Bone marrow (tissue), 2 donors: ENCODE measurements at regions not wholly inside any gene's neighbourhood (a gene's known extent, or its start where the extent isn't known, plus 50 kb on each side); places are given as distances from the start of the nearest gene placed in this dataset.
A peak's percentile ranks its signal among the peaks of the same experiment; 100 is the strongest.

Experiments
- DNase-seq, 2 donors: peaks; one replicate each; lab custom pipeline; 2025; lab: John Stamatoyannopoulos, UW

- DNase-seq, result no peak
These were observed 89.0 kb upstream of the LPP start for GRCh38 chr3:188064831-188065493.

- DNase-seq, result no peak
These were observed 87.8 kb upstream of the LPP start for GRCh38 chr3:188066141-188066540.

DNA sequence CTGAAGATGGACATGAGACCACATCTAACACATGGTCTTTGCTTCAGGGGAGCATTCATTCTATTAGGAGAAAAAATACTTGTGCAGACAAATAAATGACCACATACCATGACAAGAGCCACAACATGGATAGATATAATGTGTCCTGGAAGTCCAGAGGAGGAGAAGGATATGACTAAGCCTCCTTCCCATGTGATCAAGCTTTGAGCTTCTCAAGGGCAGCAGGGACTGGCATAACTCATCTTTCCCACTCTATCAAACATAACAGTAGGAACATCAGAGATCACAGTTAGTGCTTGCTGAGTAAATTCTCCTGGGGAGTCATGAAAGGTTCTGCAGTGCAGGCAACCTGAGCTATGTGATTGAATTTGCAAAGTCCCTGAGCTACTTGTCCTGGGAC is 86.0 kb upstream of the LPP start:
- DNase-seq, result no peak

DNA sequence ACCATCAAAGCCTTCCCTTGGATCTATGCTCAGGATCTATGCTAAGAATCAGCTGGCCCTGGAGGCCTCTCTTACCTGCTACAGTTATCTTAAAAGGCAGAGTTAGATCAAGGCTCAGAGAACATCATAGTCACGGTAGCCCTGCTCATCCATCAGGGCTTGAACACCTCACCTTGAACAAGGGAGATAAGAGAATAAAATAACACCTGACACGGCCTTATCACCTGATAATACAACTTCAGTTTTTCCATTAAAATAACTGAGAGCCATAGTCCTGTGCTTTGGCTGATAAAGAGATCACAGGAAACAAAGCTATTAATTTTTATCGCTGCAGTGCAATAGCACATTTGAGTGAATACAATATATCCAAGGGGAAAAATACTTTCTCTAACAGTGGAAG is 85.6 kb upstream of the LPP start:
- DNase-seq, result no peak

DNA sequence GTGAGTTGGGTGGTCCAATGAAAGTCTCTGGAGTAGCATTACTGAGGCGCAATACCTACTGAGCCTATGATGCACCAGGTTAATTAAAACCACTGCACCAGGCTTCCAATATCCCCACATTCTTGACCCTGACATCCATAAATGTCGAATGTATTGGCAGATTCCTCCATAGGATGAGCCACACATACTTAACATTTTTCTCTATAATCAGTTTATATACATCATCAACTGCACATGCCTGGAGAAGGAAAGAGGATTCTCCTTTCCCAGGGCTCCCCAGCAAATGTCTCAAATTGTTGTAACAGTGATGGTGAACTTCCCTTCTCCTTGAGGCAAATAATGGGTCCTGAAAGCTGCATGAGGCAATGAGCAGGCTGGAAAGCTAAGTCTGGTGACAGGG is 82.3 kb upstream of the LPP start:
- DNase-seq, result no peak

DNA sequence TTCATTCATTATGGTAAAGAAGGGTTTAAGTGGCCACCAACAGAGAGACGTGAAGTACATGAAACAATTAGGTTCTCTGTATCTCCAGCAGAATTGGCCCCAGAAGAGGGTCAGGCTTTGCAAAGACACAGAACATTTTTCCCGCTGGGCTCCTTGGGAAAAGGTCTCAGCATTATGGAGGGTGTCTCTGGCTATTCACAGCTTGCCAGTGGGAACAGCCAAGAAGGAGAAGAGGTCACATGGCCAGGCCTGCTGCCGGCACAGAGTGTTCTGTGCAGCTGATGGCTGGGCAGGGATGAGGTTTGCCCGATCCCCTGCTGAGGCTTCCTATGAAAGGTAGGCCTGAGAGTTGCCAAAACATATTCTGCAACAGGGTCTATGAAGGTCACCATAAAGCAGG is 77.8 kb upstream of the LPP start:
- DNase-seq, result no peak

GRCh38 chr3:188077160-188077799 is 76.7 kb upstream of the LPP start:
- DNase-seq, result no peak

GRCh38 chr3:188080091-188080490 is 73.9 kb upstream of the LPP start:
- DNase-seq, result no peak

GRCh38 chr3:188082031-188082430 is 71.9 kb upstream of the LPP start:
- no peak for DNase-seq

DNA sequence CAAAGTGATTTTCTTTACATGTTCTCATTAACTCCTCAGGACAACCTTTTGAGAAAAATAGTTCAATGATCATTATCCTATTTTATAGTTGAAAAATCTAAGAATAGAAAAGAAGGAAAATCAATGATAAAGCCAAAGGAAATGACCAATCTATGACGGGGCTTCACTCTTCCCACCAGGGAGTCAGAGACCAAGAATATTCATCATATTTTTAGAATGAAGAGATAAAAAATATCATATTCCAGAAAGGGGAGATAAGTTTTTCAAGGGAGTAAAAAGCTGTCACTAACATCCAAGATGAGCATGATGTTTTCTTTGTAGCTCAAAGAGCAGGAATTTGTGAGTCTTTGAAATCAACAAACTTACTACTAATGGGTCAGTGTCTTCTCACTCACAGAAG is 71.5 kb upstream of the LPP start:
- no peak for DNase-seq

GRCh38 chr3:188083011-188083410 is 70.9 kb upstream of the LPP start:
- no peak for DNase-seq

DNA sequence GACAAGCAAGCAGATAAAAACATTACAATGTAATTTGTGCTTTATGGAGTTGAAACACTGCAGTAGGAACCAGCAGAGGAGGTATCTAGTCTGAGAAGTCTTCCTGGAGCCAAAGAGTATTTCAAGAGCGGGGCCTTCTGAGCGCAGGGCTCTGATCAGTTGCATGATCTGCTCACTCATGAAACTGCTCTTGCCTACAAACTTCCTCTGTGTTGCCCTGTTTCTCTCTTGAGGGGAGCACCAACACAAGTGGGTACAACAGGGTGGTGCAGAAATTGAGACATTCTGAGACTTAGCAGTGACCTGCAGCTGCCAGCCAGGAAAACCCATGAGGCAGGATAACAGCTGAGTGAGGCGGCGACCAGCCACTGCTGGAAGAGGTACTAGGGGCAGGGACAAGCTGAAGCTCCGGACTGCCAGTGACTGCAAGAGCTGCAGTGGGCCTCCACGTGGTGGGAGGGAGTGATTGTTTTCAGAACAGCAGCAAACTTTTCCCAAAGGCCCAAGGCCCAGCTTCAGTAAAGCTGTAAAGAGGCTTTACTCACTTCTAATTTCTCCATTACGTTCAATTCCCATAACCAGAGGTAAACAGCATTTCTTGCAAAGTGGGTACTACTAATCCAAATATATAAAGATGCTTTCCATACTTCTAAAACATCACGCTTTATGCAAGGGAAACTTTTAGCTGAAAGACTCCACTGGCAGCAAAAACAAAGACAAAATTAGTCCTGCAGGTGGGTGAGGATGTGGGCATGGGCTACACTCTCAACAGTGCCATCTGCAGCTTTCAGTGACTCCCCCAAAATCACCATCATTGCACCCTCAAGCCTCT is 69.0 kb upstream of the LPP start:
- no peak for DNase-seq

- no peak for DNase-seq
These were observed 68.1 kb upstream of the LPP start for GRCh38 chr3:188085584-188086560.

DNA sequence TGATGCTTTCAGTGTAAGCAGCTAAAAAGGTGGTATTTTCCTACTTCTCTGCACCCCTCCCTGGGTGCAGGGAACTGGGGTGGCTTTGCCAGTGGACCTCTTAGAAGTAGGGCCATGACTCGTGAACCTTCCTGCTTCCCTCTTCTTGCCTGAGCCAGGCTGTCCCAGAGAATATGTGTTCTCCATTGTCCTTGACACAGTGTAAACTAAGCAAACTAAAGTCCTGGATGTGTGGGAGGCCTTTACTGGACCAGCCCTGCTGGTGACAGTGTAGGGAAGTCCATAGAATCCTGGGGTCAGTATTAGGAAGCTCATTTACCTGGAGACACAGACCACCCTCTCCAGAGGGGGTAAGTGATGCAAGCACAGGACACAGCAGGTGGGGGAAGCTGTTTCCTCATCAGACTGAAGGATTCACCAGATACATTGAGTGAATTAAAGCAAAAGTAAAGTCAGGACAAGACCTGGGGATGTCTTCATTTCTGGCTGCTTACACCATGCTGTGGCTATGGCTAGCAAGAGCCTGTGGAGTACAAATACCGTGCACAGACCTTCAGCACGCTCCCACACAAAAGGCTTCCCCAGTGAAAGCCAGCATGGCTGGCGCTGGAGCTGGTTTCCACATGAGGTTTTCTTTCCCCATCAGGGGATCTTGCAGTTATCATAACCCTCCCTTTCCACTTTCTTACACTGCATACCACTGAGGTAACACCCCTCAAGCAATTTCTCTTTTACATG is 64.8 kb upstream of the LPP start:
- no peak for DNase-seq

GRCh38 chr3:188090620-188091309 is 63.2 kb upstream of the LPP start:
- DNase-seq, result no peak

- DNase-seq, result no peak
These were observed 62.2 kb upstream of the LPP start for GRCh38 chr3:188091746-188092145.

GRCh38 chr3:188092648-188093047 is 61.3 kb upstream of the LPP start:
- no peak for DNase-seq

DNA sequence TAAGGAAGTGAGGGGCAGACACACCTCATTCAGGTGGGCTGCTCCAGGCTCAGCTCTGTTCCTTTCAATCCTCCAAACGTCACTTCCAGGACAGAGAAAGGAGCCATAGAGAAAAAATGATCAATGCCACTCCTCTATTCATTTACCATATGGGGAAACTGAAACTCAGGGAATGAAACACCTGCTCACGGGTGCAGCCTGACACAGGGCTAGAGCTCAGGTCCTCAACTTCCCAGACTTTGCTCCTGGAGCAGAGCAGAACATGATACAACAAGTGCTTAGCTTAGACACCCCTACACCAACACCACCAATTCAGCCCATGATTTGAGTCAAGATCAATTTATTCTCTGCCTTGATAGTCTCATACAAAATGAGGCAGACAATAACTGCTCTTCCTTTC is 58.5 kb upstream of the LPP start:
- no peak for DNase-seq

DNA sequence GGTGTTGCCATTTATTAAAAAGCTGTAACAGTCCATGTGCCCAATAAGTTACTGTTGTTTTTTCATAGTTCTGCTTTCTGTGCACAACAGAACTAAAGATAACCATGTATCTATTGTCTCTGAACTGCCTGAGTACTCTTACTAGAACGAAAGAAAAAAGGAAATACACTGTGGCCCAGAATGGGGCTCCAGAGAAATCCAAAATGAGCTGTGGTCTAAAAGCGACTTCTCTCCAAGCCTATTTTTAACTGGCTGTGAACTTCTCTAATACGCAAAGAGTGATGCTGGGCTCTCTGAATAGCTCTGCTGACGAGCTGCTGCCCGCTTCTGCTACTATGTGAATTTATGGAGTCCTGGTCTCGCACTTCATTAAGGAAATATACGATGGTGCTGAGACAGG is 56.2 kb upstream of the LPP start:
- peak in 1 of 2 donors; percentile 71 for DNase-seq

GRCh38 chr3:188099907-188100306 is 54.0 kb upstream of the LPP start:
- no peak for DNase-seq
